GM12891 (cell line): ENCODE measurements at regions not wholly inside any gene's neighbourhood (a gene's known extent, or its start where the extent isn't known, plus 50 kb on each side); places are given as distances from the start of the nearest gene placed in this dataset.

Source experiments
- PAX5 ChIP-seq: IDR thresholded peaks from 2 replicates; pipeline ENCODE4 v1.6.1; 2011; ENCODE audit warnings: low read length, moderate library complexity, mild to moderate bottlenecking; ENCODE audit not compliant: insufficient read depth, severe bottlenecking
- POLR2A ChIP-seq: IDR thresholded peaks from 2 replicates; pipeline ENCODE4 v1.6.1; 2011; ENCODE audit warnings: low read depth, low read length, control low read depth
- POLR2AphosphoS5 ChIP-seq: IDR thresholded peaks from 2 replicates; pipeline ENCODE4 v1.6.1; 2011; ENCODE audit warnings: low read depth, low read length, control low read depth
- POU2F2 ChIP-seq: IDR thresholded peaks from 2 replicates; pipeline ENCODE4 v1.6.1; 2011; ENCODE audit warnings: low read depth, mild to moderate bottlenecking, control low read depth, low read length, moderate library complexity
- TAF1 ChIP-seq: IDR thresholded peaks from 2 replicates; pipeline ENCODE4 v1.6.1; 2011; ENCODE audit warnings: low read depth, low read length, control low read depth

DNA sequence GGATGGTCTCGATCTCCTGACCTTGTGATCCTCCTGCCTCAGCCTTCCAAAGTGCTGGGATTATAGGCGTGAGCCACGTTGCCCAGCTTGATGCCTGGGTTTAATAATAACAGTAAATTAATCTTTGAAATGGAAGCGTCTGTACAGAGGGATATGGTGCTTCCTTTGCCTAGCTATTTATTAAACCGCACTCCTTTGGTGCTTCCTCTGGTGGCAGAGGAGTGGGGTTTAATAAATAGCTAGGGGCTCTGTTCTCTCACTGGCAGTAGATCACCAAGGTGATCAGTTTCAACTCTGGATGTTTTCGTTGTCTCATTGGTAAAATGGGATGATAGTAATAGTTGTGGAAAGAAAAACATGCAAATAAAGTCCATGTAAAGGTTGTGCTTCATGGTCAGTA is 1122.5 kb upstream of the WWC1 start:
- TF ChIP-seq POLR2AphosphoS5 (no peak), POLR2A (no peak), PAX5 (no peak), TAF1 (no peak), POU2F2 (no peak)
